ENCODE measurements at regions not wholly inside any gene's neighbourhood (a gene's known extent, or its start where the extent isn't known, plus 50 kb on each side); places are given as distances from the start of the nearest gene placed in this dataset.
A peak's percentile ranks its signal among the peaks of the same experiment; 100 is the strongest.

GRCh38 chr5:23655674-23656073 lies 148.3 kb downstream of the PRDM9 start:
- ATAC-seq (ENCODE audit: insufficient read depth, low FRiP score) (no peak), DNase-seq (no peak)
- H3K4me3 ChIP-seq, result no peak overlapping the region
- no peaks in the 10 kb centered on the region for H3K9me3 ChIP-seq (ENCODE audit: control insufficient read depth in 4 of 4, insufficient read depth in 3 of 4, low read length in 3 of 4)
- H3K36me3 ChIP-seq (ENCODE audit: control insufficient read depth in 4 of 4, insufficient read depth in 4 of 4, low read length in 4 of 4), result no peaks in the 10 kb centered on the region
- WGBS, 2 donors, result 69 to 89% methylated on average over 2 of the region's 2 CpGs
- no peaks in the 10 kb centered on the region for H3K27me3 ChIP-seq (ENCODE audit: control insufficient read depth in 3 of 3, insufficient read depth in 3 of 3, low read length in 2 of 3)
- H3K27ac ChIP-seq (ENCODE audit: low read depth in 1 of 2, low read length in 1 of 2), result no peak overlapping the region
- no peak overlapping the region for H3K9ac ChIP-seq (ENCODE audit: insufficient read depth in 1 of 2, low read length in 2 of 2)
- TF ChIP-seq, protein P1, sequence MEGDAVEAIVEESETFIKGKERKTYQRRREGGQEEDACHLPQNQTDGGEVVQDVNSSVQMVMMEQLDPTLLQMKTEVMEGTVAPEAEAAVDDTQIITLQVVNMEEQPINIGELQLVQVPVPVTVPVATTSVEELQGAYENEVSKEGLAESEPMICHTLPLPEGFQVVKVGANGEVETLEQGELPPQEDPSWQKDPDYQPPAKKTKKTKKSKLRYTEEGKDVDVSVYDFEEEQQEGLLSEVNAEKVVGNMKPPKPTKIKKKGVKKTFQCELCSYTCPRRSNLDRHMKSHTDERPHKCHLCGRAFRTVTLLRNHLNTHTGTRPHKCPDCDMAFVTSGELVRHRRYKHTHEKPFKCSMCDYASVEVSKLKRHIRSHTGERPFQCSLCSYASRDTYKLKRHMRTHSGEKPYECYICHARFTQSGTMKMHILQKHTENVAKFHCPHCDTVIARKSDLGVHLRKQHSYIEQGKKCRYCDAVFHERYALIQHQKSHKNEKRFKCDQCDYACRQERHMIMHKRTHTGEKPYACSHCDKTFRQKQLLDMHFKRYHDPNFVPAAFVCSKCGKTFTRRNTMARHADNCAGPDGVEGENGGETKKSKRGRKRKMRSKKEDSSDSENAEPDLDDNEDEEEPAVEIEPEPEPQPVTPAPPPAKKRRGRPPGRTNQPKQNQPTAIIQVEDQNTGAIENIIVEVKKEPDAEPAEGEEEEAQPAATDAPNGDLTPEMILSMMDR (IDR thresholded peaks at IDR 0.05; ENCODE audit: control extremely low read depth, extremely low read depth), result no peak
- no peaks in the 10 kb centered on the region for H3K4me1 ChIP-seq (ENCODE audit: control insufficient read depth in 5 of 5, insufficient read depth in 5 of 5, low read length in 5 of 5)

GRCh38 chr5:23675456-23675855 lies 168.0 kb downstream of the PRDM9 start:
- WGBS, 2 donors, result 87 to 93% methylated on average over 1 of the region's 1 CpG

DNA sequence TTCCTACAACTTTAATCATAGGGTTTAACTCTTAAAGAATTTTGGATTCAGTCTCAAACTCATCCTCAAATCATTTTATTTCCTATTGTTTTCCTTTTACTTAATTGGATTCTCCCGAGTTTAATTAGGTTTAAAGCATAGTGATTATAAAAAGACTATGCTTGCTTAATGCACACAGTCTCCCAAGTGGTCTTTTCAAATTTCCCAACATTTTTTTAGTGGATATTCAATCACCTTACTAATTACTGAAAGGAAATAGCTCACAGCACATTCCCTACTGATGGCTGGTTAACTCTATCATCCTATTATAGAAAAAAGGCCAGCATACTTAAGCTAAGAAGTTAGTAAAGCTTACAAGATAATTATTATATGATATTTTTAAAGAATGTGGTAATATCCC lies 170.6 kb downstream of the PRDM9 start:
- no peaks in the 10 kb centered on the region for H3K36me3 ChIP-seq (ENCODE audit: control insufficient read depth in 4 of 4, insufficient read depth in 4 of 4, low read length in 4 of 4)
- no peaks in the 10 kb centered on the region for H3K4me1 ChIP-seq (ENCODE audit: control insufficient read depth in 5 of 5, insufficient read depth in 5 of 5, low read length in 5 of 5)
- no peak overlapping the region for H3K4me3 ChIP-seq
- no peak overlapping the region for H3K9ac ChIP-seq (ENCODE audit: insufficient read depth in 1 of 2, low read length in 2 of 2)
- 71 to 80% methylated on average over 1 of the region's 1 CpG for WGBS, 2 donors
- DNase-seq (no peak), ATAC-seq (ENCODE audit: insufficient read depth, low FRiP score) (no peak)
- TF ChIP-seq, protein P1 (IDR thresholded peaks at IDR 0.05; ENCODE audit: control extremely low read depth, extremely low read depth), result no peak
- no peaks in the 10 kb centered on the region for H3K27me3 ChIP-seq (ENCODE audit: control insufficient read depth in 3 of 3, insufficient read depth in 3 of 3, low read length in 2 of 3)
- no peak overlapping the region for H3K27ac ChIP-seq (ENCODE audit: low read depth in 1 of 2, low read length in 1 of 2)
- peaks cover 0 to 16% (median 0%) of the 10 kb centered on the region in 4 donors for H3K9me3 ChIP-seq (ENCODE audit: control insufficient read depth in 4 of 4, insufficient read depth in 3 of 4, low read length in 3 of 4)

More at GRCh38 chr5:23675456-23675855, 168.0 kb downstream of the PRDM9 start:
- peaks cover 0 to 16% (median 0%) of the 10 kb centered on the region in 4 donors for H3K9me3 ChIP-seq (ENCODE audit: control insufficient read depth in 4 of 4, insufficient read depth in 3 of 4, low read length in 3 of 4)
- ATAC-seq (ENCODE audit: insufficient read depth, low FRiP score) (peak; percentile 47), DNase-seq (no peak)
- no peaks in the 10 kb centered on the region for H3K4me1 ChIP-seq (ENCODE audit: control insufficient read depth in 5 of 5, insufficient read depth in 5 of 5, low read length in 5 of 5)
- no peak overlapping the region for H3K27ac ChIP-seq (ENCODE audit: low read depth in 1 of 2, low read length in 1 of 2)
- no peaks in the 10 kb centered on the region for H3K36me3 ChIP-seq (ENCODE audit: control insufficient read depth in 4 of 4, insufficient read depth in 4 of 4, low read length in 4 of 4)
- TF ChIP-seq, protein P1 (IDR thresholded peaks at IDR 0.05; ENCODE audit: control extremely low read depth, extremely low read depth), result no peak
- no peak overlapping the region for H3K4me3 ChIP-seq
- H3K9ac ChIP-seq (ENCODE audit: insufficient read depth in 1 of 2, low read length in 2 of 2), result no peak overlapping the region
- H3K27me3 ChIP-seq (ENCODE audit: control insufficient read depth in 3 of 3, insufficient read depth in 3 of 3, low read length in 2 of 3), result no peaks in the 10 kb centered on the region

- TF ChIP-seq, protein P1 (IDR thresholded peaks at IDR 0.05; ENCODE audit: control extremely low read depth, extremely low read depth), result no peak
- ATAC-seq (ENCODE audit: insufficient read depth, low FRiP score), result no peak
- WGBS, 2 donors, result 22 to 32% methylated on average over 2 of the region's 2 CpGs
These were observed 176.7 kb downstream of the PRDM9 start for GRCh38 chr5:23684103-23684502.

More at GRCh38 chr5:23684103-23684502, 176.7 kb downstream of the PRDM9 start:
- H3K4me3 ChIP-seq, result no peak overlapping the region
- no peaks in the 10 kb centered on the region for H3K27me3 ChIP-seq (ENCODE audit: control insufficient read depth in 3 of 3, insufficient read depth in 3 of 3, low read length in 2 of 3)
- no peak overlapping the region for H3K27ac ChIP-seq (ENCODE audit: low read depth in 1 of 2, low read length in 1 of 2)
- no peak for DNase-seq
- no peaks in the 10 kb centered on the region for H3K4me1 ChIP-seq (ENCODE audit: control insufficient read depth in 5 of 5, insufficient read depth in 5 of 5, low read length in 5 of 5)
- no peak overlapping the region for H3K9ac ChIP-seq (ENCODE audit: insufficient read depth in 1 of 2, low read length in 2 of 2)
- H3K9me3 ChIP-seq (ENCODE audit: control insufficient read depth in 4 of 4, insufficient read depth in 3 of 4, low read length in 3 of 4), result no peaks in the 10 kb centered on the region
- no peaks in the 10 kb centered on the region for H3K36me3 ChIP-seq (ENCODE audit: control insufficient read depth in 4 of 4, insufficient read depth in 4 of 4, low read length in 4 of 4)
